GM18858 (cell line): ENCODE measurements at regions not wholly inside any gene's neighbourhood (a gene's known extent, or its start where the extent isn't known, plus 50 kb on each side); places are given as distances from the start of the nearest gene placed in this dataset.

Source experiments
- ATAC-seq: cut with Tn5 transposase; IDR thresholded peaks from one replicate; pipeline ENCODE4 v1.9.1; 2021; ENCODE audit not compliant: unreplicated experiment

GRCh38 chr6:103707596-103708325 is 1152.0 kb downstream of the HACE1 start:
- no peak for ATAC-seq

- ATAC-seq: no peak
Measured at GRCh38 chr6:103699769-103700168, 1160.0 kb downstream of the HACE1 start.

GRCh38 chr6:103687430-103687829 is 1172.3 kb downstream of the HACE1 start:
- no peak for ATAC-seq

GRCh38 chr6:103680116-103680515 is 1179.6 kb downstream of the HACE1 start:
- no peak for ATAC-seq

GRCh38 chr6:103677290-103677689 is 1182.4 kb downstream of the HACE1 start:
- ATAC-seq: no peak

GRCh38 chr6:103675807-103676406 is 1183.8 kb downstream of the HACE1 start:
- ATAC-seq: no peak

- ATAC-seq: no peak
Measured at GRCh38 chr6:103674790-103675189, 1184.9 kb downstream of the HACE1 start.

- ATAC-seq: no peak
Measured at GRCh38 chr6:103672169-103672568, 1187.5 kb downstream of the HACE1 start.

- no peak for ATAC-seq
Measured at GRCh38 chr6:103629613-103630012, 1230.1 kb downstream of the HACE1 start.

- ATAC-seq: no peak
Measured at GRCh38 chr6:103617642-103618041, 1242.1 kb downstream of the HACE1 start.

- no peak for ATAC-seq
Measured at GRCh38 chr6:103587722-103588121, 1272.0 kb downstream of the HACE1 start.

- no peak for ATAC-seq
Measured at GRCh38 chr6:103578115-103578514, 1281.6 kb downstream of the HACE1 start.

GRCh38 chr6:103570431-103570830 is 1289.3 kb downstream of the HACE1 start:
- no peak for ATAC-seq

GRCh38 chr6:103554911-103555310 is 1304.8 kb downstream of the HACE1 start:
- ATAC-seq: no peak

- ATAC-seq: no peak
Measured at GRCh38 chr6:103538381-103538780, 1321.3 kb downstream of the HACE1 start.

- ATAC-seq: no peak
Measured at GRCh38 chr6:103534814-103535213, 1324.9 kb downstream of the HACE1 start.

- ATAC-seq: no peak
Measured at GRCh38 chr6:103534095-103534494, 1325.6 kb downstream of the HACE1 start.

GRCh38 chr6:103522045-103522444 is 1337.7 kb downstream of the HACE1 start:
- no peak for ATAC-seq

GRCh38 chr6:103516336-103516735 is 1343.4 kb downstream of the HACE1 start:
- ATAC-seq: no peak

- ATAC-seq: no peak
Measured at GRCh38 chr6:103507052-103507451, 1352.7 kb downstream of the HACE1 start.

GRCh38 chr6:103505155-103505518 is 1354.6 kb downstream of the HACE1 start:
- ATAC-seq: no peak

- ATAC-seq: no peak
Measured at GRCh38 chr6:103504501-103505154, 1355.1 kb downstream of the HACE1 start.
